GM21360 (cell line): ENCODE measurements at regions not wholly inside any gene's neighbourhood (a gene's known extent, or its start where the extent isn't known, plus 50 kb on each side); places are given as distances from the start of the nearest gene placed in this dataset.

ENCODE experiments used
- ATAC-seq: cut with Tn5 transposase; IDR thresholded peaks from one replicate; pipeline ENCODE4 v1.9.1; 2021; ENCODE audit warnings: mild to moderate bottlenecking, moderate library complexity; ENCODE audit not compliant: unreplicated experiment

GRCh38 chr4:138964716-138965426 lies 50.7 kb upstream of the NOCT start:
- no peak for ATAC-seq

GRCh38 chr4:138963412-138963811 lies 52.2 kb upstream of the NOCT start:
- no peak for ATAC-seq

DNA sequence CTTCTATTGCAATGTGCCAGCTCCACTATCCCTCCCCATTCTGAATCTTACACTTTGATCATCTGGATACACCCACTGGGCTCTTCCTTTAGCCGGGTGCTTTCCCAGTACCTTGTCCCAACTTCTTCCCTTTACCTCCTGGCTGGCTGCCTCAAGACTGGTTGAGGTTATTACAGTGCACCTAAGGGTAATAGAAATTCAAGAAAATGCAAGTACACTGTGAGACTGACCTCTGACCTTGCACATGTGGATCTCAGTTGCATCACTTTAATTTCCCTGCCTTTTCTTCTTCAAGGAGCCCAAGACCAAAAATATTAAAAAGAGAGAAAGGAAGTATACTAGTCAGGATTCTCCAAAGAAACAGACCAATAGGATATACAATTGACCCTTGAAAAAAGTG lies 53.9 kb upstream of the NOCT start:
- ATAC-seq, result no peak

DNA sequence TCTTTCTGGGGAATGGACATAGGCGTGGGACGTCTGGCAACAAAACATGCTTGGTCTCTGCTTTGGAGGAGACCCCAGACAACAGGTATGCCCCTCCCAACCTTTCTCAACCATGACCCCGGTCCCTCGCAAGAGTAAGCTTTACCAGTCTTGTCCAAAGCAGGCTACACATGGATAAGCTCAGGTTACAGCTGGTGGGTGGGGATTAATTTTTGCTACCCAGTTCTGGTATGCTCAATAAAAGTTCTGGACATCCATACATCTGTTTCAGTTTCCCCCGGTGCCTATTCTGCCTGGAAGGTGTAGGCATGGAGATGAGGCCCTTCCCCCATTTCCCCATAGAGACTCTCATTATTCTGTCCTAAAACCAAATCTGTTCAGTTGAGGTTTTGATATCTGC lies 54.5 kb upstream of the NOCT start:
- no peak for ATAC-seq

- no peak for ATAC-seq
These were observed 55.3 kb upstream of the NOCT start for GRCh38 chr4:138960175-138960710.

GRCh38 chr4:138959097-138959815 lies 56.3 kb upstream of the NOCT start:
- ATAC-seq, result no peak

GRCh38 chr4:138958519-138958918 lies 57.1 kb upstream of the NOCT start:
- no peak for ATAC-seq

GRCh38 chr4:138957302-138957701 lies 58.3 kb upstream of the NOCT start:
- ATAC-seq, result no peak

- no peak for ATAC-seq
These were observed 61.2 kb upstream of the NOCT start for GRCh38 chr4:138954428-138954827.

DNA sequence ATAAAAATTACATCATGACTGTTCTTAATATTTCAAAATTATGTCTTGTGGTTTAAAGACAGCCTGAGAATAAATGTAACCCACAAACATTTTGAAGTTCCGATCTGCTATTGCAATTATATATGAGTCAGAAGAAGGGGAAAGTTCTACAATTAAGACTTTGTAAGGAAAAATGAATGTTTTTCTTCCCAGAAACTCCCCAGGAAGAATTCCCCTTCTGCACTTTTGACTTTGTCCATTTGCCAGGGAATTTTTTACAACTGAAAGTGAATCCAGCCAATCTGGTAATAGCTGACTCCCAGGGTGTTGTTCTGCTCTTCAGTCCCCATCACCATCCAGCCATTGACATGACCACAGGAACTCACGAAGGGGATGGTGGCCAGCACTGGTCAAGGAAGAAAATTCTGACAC lies 61.6 kb upstream of the NOCT start:
- ATAC-seq, result no peak

DNA sequence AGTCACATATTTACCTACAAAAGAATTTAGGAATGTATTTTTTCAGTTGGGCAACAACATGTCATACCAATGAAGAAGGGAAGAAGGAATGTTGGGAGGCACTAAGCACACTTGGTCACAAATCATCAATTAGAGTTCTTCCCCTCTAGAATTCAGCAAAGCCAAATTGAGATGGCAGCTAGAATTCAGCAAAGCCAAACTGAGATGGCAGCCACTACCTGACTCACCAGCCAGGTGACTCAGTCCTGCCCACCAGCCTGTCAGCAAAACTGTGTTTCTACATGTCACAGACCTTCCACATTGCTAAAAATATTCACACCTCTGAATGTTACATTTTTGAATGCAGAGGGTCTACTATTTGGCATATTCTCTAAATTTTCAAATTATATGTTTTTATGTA lies 63.2 kb upstream of the NOCT start:
- ATAC-seq, result no peak

DNA sequence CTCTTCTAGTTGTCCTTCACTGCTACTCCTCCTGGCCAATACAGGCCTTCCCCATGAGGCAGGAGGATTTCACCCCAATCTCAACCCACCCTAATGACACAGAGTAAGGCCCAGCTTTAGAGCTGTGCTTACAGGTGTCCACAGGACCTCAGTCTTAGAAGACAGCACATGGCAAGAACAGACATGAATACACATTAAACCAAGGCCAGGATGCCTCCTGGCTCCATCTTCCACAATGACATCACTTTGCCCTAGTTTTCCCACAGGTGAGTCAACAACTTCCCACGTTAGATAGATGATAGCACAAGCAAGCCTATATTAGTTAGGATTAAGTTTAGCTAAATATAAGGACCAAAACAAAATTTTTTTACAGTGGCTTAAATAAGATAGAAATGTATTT lies 63.8 kb upstream of the NOCT start:
- no peak for ATAC-seq

- no peak for ATAC-seq
These were observed 65.7 kb upstream of the NOCT start for GRCh38 chr4:138949866-138950265.

DNA sequence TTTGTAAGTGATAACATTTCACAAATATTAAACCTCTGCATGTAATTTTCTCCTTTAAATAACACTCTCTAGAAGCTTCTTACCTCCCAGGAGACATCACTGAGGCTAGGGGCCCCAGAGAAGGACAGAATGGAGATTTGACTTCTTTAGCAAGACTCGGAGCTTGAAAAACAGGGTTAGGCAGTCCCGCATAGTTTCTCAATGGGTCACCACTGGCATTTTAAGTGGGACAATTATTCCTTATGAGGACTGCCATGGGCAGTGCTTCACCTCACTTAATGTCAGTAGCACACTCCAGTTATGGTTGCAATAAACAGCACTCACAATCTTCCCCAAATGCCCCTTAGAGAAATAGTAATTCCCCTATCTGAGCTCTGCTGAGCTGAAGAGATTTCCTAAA lies 66.7 kb upstream of the NOCT start:
- ATAC-seq, result no peak

GRCh38 chr4:138946306-138946705 lies 69.3 kb upstream of the NOCT start:
- ATAC-seq, result no peak

GRCh38 chr4:138945840-138946239 lies 69.7 kb upstream of the NOCT start:
- no peak for ATAC-seq

- ATAC-seq, result no peak
These were observed 70.2 kb upstream of the NOCT start for GRCh38 chr4:138945401-138945800.

- no peak for ATAC-seq
These were observed 71.7 kb upstream of the NOCT start for GRCh38 chr4:138943893-138944292.

DNA sequence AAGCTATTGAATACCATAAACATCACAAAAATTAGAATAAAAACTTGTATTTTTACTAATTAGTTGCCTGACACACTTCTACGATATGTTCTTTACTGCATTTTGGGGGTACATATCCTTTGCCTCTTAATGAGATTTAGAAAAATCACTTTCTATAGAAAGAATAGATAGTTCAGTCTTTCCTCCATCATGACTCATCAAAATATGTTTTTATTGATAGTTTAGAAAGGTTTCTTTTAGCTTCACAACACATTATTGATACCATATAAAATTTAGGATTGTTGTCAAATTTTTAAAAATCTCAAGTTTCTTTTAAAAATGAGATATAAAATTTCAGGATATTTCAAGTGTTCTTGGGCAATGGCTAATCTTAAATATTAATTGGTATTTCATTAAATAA lies 74.5 kb upstream of the NOCT start:
- ATAC-seq, result no peak

GRCh38 chr4:138939960-138940359 lies 75.6 kb upstream of the NOCT start:
- ATAC-seq, result no peak

GRCh38 chr4:138938366-138938690 lies 77.3 kb upstream of the NOCT start:
- peak; percentile 71 for ATAC-seq

DNA sequence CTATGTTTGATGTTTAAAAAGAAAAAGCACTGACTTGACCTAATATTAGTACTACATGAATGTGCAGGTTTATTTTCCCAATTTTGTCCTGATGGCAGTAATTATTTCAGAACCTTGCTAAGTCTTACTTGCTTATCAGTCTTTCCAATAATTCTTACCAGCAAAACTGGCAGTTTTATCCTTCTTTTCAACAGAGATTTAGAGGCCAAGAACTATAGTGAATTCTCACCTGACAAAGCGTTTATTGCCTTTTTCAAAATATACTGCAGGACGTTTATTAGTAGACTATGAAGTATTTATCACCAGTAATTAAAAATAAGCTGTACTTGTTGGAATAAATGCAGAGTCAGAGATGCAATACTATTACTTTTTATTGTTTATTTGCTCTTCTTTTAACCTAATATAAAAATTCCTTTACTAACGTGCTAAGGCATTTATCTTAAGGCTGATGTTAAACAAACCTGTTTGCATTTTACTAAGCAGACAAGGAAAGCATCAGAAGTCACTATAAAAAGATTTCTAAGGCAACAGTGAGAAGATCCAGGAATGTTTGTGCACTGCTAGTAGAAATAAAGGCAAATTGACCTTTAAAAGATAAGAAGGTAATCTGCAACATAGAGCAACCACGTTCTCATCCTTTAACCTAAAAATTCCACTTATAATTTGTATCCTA lies 80.3 kb upstream of the NOCT start:
- no peak for ATAC-seq
